Panc1 (cell line): ENCODE measurements at regions not wholly inside any gene's neighbourhood (a gene's known extent, or its start where the extent isn't known, plus 50 kb on each side); places are given as distances from the start of the nearest gene placed in this dataset.

ENCODE experiments used
- POLR2AphosphoS5 ChIP-seq: IDR thresholded peaks from 2 replicates; pipeline ENCODE4 v1.6.1; 2012; ENCODE audit warnings: mild to moderate bottlenecking, low read depth, low read length, moderate library complexity
- TF ChIP-seq, protein P1 (sequence below), 2 experiments: IDR thresholded peaks; 2 replicates each; pipeline ENCODE4 v1.6.1; 2011 to 2012; ENCODE audit warnings: low read depth in 2 of 2, control low read depth in 1 of 2, low read length in 1 of 2, mild to moderate bottlenecking in 1 of 2, moderate library complexity in 1 of 2; ENCODE audit not compliant: insufficient read depth in 1 of 2
- TF ChIP-seq, protein P2 (sequence below): fragments of 450-650 bp; IDR thresholded peaks from 2 replicates; pipeline ENCODE4 v1.5.1; 2017; ENCODE audit warnings: mild to moderate bottlenecking

DNA sequence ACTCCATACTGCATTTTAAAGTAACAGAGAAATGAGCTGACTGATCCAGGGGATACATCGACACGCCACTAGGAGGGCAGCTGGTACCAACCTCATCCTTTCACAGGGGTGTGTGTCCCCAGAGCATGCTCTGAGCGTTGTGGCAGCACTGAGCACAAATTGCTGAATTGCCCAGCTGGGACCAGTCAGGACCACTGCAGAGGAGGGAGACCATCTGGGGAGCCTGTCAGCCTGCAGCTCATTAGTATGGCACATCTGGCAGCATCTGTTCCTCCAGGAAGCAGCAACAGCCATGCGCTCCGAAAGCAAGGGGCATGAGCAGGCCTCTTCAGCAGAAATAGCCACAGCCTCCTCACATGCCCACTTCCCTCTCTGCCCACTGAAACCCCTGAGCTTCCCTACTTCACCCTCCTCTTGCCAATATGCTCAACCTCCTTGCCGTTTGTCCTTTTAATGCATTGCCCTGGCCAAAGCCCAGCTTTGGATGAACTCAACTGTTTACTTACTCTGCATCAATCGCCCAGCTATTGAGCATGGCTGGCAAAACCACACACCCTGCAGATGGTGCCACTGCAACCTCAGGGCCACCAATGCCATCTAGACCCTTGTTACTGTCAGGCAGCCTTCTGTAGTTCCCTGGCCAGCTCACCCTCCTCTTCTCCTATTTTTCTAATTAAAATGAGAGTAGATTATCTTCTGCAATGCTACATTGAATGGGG is 77.6 kb upstream of the NEDD9 start:
- no peak for TF ChIP-seq POLR2AphosphoS5
- TF ChIP-seq, protein P1, sequence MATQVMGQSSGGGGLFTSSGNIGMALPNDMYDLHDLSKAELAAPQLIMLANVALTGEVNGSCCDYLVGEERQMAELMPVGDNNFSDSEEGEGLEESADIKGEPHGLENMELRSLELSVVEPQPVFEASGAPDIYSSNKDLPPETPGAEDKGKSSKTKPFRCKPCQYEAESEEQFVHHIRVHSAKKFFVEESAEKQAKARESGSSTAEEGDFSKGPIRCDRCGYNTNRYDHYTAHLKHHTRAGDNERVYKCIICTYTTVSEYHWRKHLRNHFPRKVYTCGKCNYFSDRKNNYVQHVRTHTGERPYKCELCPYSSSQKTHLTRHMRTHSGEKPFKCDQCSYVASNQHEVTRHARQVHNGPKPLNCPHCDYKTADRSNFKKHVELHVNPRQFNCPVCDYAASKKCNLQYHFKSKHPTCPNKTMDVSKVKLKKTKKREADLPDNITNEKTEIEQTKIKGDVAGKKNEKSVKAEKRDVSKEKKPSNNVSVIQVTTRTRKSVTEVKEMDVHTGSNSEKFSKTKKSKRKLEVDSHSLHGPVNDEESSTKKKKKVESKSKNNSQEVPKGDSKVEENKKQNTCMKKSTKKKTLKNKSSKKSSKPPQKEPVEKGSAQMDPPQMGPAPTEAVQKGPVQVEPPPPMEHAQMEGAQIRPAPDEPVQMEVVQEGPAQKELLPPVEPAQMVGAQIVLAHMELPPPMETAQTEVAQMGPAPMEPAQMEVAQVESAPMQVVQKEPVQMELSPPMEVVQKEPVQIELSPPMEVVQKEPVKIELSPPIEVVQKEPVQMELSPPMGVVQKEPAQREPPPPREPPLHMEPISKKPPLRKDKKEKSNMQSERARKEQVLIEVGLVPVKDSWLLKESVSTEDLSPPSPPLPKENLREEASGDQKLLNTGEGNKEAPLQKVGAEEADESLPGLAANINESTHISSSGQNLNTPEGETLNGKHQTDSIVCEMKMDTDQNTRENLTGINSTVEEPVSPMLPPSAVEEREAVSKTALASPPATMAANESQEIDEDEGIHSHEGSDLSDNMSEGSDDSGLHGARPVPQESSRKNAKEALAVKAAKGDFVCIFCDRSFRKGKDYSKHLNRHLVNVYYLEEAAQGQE (IDR thresholded peaks at IDR 0.05; ENCODE audit: insufficient read depth in 1 of 2, low read depth in 2 of 2, low read length in 1 of 2), result no peak
- TF ChIP-seq, protein P2, sequence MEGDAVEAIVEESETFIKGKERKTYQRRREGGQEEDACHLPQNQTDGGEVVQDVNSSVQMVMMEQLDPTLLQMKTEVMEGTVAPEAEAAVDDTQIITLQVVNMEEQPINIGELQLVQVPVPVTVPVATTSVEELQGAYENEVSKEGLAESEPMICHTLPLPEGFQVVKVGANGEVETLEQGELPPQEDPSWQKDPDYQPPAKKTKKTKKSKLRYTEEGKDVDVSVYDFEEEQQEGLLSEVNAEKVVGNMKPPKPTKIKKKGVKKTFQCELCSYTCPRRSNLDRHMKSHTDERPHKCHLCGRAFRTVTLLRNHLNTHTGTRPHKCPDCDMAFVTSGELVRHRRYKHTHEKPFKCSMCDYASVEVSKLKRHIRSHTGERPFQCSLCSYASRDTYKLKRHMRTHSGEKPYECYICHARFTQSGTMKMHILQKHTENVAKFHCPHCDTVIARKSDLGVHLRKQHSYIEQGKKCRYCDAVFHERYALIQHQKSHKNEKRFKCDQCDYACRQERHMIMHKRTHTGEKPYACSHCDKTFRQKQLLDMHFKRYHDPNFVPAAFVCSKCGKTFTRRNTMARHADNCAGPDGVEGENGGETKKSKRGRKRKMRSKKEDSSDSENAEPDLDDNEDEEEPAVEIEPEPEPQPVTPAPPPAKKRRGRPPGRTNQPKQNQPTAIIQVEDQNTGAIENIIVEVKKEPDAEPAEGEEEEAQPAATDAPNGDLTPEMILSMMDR, result no peak
